ACHN (cell line): ENCODE measurements at regions not wholly inside any gene's neighbourhood (a gene's known extent, or its start where the extent isn't known, plus 50 kb on each side); places are given as distances from the start of the nearest gene placed in this dataset.
"Not testable (repeated sequence)": the region's sequence is repeated elsewhere in the genome, so short reads cannot be mapped to it uniquely, and the experiment has no call there.

Experiments
- DNase-seq: peaks from one replicate; pipeline ENCODE4 v3.0.0-alpha.2; 2015
- in situ Hi-C: cut with HindIII; loops from 2 replicates; pipeline ENCODE4 v1.10.0; 2017; ENCODE audit warnings: low sequenced_read_pairs, low pct_ligation_motif_present, low pct_unique_long_range_greater_than_20kb

- in situ Hi-C loops: no loop called here
- DNase-seq: no peak
Measured at GRCh38 chr5:130550562-130550928, 614.5 kb downstream of the HINT1 start.

- in situ Hi-C loops: no loop called here
- DNase-seq: peak; percentile 71
Measured at GRCh38 chr5:130549884-130550561, 615.0 kb downstream of the HINT1 start.

DNA sequence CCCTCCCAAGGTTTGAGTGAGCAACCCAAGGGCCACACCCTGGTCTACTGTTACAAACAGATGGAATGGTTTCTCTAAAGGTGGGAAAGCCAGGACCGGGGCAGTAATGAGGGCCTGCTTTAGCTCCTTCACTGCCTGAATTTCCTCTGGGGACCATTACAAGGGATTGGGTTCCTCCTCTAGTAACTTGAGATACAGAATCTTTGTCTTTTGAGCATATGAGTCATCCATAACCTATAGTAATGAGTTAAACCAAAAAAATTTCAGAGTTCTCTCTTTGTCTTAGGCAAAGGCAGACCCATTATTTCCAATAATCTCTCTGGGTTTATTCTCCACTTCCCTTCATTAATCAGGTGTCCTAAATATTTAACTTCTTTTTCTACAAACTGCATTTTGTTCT, 618.8 kb downstream of the HINT1 start:
- DNase-seq: no peak
- in situ Hi-C loops: no loop called here

- in situ Hi-C loops: no loop called here
- no peak for DNase-seq
Measured at GRCh38 chr5:130545291-130545690, 619.8 kb downstream of the HINT1 start.

- peak; percentile 59 for DNase-seq
- in situ Hi-C loops: no loop called here
Measured at GRCh38 chr5:130541617-130542221, 623.3 kb downstream of the HINT1 start.

DNA sequence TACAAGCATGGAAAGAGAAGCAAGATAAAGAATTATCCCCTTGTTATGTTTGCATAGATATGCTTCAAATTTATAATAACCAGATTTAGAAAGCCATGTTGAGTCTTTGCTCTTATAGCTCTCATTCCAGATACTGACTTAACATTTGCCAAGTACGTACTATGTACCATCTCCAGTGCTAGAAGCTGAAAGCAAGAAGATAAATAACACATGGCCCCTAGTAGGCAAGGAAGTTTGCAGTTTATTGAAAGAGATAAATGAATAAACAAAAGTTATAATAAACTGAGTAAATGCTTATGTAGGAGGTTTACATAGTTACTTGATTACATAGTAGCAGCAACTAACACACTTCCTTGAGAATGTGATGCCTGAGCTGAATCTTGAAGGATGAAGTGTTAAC, 628.4 kb downstream of the HINT1 start:
- in situ Hi-C loops: no loop called here

DNA sequence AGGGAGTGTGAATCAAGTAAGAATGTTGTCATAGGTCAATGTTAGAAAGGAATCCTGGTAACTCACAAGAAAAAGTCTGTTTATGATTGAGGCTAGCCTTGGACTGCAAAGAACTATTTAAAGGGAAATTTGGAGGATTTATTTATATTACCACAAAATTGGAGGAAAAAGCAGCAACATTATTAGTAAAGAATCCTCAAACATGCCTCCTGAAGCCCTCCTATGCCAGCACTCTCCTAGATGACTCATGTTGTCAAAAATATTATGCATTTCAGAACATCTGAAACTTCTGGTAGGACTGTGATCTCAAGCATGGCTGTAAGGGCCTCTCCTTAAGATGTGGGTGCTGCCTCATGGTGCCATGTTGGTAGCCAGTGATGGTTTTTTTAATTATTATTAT, 628.5 kb downstream of the CHSY3 start:
- in situ Hi-C loops: no loop called here
- DNase-seq: no peak

More for the DNA sequence above, 628.4 kb downstream of the HINT1 start:
- DNase-seq: no peak

GRCh38 chr5:130529511-130530485, 625.5 kb downstream of the CHSY3 start:
- in situ Hi-C loops: no loop called here
- DNase-seq: no peak

DNA sequence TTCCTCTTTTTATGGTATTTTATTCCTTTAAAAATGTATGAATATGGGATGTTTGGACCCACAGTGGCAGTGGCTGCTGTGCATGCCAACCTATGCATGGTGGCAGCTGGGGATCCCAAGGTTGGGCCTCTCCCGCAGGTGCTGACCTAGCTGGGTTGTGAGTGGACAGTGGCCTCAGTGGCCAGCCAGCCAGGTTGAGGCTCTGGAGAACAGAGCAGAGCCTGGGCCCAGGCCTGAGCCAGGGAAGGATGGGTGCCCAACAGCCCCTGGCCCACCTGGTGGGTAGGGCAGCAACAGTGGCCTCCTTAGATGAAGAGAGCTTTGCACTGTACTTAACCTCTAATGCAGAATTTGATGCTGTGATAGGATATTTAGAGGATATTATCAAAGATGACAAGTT, 624.8 kb downstream of the CHSY3 start:
- no peak for DNase-seq
- in situ Hi-C loops: no loop called here

DNA sequence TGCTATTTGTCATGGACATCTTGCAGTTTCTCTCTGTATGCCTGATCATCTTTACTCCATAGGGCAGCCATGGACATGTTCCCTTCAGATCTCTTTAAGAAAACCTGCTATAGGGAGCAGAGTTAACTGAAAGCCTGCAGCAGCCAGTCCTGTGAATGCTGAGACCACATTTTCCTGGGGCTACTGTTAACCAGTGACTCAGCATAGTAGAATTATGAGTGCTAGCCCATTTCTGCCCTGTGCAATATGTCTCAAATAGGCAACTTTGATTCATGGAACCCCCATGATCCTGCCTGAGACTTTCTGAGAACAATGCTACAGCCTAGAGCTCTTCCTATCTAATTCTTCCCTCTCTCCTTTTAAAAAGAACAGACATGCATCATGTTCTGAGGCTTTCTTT, 624.2 kb downstream of the CHSY3 start:
- in situ Hi-C loops: no loop called here
- DNase-seq: no peak

- in situ Hi-C loops: no loop called here
Measured at GRCh38 chr5:130526708-130527107, 622.4 kb downstream of the CHSY3 start.

GRCh38 chr5:130520211-130520610, 615.9 kb downstream of the CHSY3 start:
- DNase-seq: peak; percentile 25
- in situ Hi-C loops: no loop called here

More at GRCh38 chr5:130526708-130527107, 622.4 kb downstream of the CHSY3 start:
- DNase-seq: no peak

GRCh38 chr5:130514984-130515690, 610.9 kb downstream of the CHSY3 start:
- peak; percentile 84 for DNase-seq
- in situ Hi-C loops: no loop called here

DNA sequence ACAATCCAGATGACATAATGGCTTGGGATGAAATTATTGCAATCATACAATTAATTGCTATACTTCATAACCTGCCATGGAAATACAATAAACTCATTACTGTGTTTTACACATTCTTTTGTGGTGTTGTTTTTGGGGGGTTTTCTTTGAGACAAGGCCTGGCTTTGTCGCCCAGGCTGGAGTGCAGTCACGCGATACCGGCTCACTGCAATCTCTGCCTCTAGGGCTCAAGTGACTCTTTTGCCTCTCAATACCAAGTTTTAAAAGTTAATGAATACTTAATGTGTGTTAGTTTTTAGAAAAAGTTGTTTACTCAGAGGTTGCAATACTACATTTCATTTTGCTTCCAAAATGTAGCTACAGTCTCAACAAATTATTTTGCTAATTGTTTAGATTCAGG, 598.4 kb downstream of the CHSY3 start:
- in situ Hi-C loops: no loop called here
- DNase-seq: no peak

DNA sequence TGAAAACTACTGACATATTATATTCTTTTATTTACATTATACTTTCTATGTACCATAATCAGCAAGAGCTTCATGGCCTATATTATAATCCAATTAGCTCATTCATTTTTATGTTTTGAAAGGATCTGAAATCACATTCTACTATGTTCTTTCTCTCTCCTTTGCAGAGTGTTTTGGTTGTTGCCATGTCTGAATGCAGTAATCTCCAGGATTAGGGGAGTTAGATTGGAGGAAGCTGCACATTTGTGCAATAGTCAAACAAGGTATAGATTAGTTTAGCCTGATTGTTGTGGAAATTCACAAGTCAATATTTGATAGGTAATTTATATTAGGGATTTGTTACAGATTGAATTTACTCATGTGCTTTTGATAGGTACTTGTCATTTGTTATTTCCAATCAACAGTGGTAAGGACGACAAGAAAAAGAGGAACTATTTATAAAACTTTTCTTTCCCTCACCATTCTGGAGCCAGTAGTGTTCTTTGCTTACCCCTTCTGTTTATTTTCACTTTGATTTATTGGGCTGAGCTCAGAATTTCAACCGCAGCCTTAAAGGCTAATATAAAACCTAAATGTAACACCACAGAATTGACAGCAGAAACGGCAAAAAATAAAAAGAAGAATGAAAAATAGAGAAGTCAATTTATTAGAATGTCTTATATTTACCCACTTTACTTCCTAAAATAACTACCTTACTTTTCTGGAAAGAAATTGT, 597.0 kb downstream of the CHSY3 start:
- no peak for DNase-seq
- in situ Hi-C loops: no loop called here

- in situ Hi-C loops, DNase-seq: not testable (repeated sequence)
Measured at GRCh38 chr5:130500495-130500894, 596.2 kb downstream of the CHSY3 start.

DNA sequence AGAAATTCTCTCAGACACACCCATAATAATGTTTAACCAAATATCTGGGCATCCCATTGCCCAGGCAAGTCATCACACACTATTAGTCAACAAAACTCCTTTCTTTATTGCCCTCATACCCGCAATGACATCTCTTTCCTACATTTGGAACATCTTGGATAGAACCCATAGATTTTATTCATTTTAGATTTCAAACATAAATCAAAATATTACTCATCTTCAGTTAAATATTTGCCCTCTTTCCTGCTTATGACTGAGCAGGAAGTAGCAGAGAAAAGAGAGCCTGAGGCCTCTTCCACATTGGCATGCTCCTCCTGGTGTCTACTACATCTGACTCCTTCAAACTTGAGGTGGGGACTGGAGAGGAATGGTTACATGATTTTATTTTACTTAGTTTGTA, 592.0 kb downstream of the CHSY3 start:
- DNase-seq: no peak
- in situ Hi-C loops: no loop called here

GRCh38 chr5:130488252-130488651, 584.0 kb downstream of the CHSY3 start:
- DNase-seq: no peak
- in situ Hi-C loops: no loop called here
